Glutamatergic neuron (in vitro differentiated cells): ENCODE measurements at regions not wholly inside any gene's neighbourhood (a gene's known extent, or its start where the extent isn't known, plus 50 kb on each side); places are given as distances from the start of the nearest gene placed in this dataset.

Experiments used
- DNase-seq: peaks from one replicate; pipeline ENCODE4 v3.0.0; 2022
- H3K27ac Mint-ChIP-seq: one replicate; pipeline ENCODE4 v1.8.0; 2020; ENCODE audit warnings: mild to moderate bottlenecking, mixed read lengths, inconsistent platforms; ENCODE audit not compliant: unreplicated experiment
- H3K27me3 Mint-ChIP-seq: one replicate; pipeline ENCODE4 v1.8.0; 2020; ENCODE audit warnings: mild to moderate bottlenecking, moderate library complexity, mixed read lengths, inconsistent platforms; ENCODE audit not compliant: unreplicated experiment
- H3K36me3 Mint-ChIP-seq: one replicate; pipeline ENCODE4 v1.8.0; 2020; ENCODE audit warnings: mild to moderate bottlenecking, mixed read lengths, inconsistent platforms; ENCODE audit not compliant: unreplicated experiment
- H3K4me1 Mint-ChIP-seq: one replicate; pipeline ENCODE4 v1.8.0; 2020; ENCODE audit warnings: mild to moderate bottlenecking, low read depth, mixed read lengths, inconsistent platforms; ENCODE audit not compliant: unreplicated experiment
- H3K4me3 Mint-ChIP-seq: one replicate; pipeline ENCODE4 v1.8.0; 2020; ENCODE audit warnings: mild to moderate bottlenecking, mixed read lengths, inconsistent platforms; ENCODE audit not compliant: unreplicated experiment
- H3K9me3 Mint-ChIP-seq: one replicate; pipeline ENCODE4 v1.8.0; 2020; ENCODE audit warnings: mild to moderate bottlenecking, moderate library complexity, mixed read lengths, inconsistent platforms; ENCODE audit not compliant: unreplicated experiment
- CTCF ChIP-seq: fragments of 200-600 bp; sonication (generic); IDR thresholded peaks from one replicate; pipeline ENCODE4 v1.5.0; 2021; ENCODE audit not compliant: partially characterized antibody, unreplicated experiment

- no peak for DNase-seq
- peaks cover 5% of the 10 kb centered on the region for H3K9me3 Mint-ChIP-seq
- H3K27ac Mint-ChIP-seq, result no peak overlapping the region
Observed at GRCh38 chr1:30451532-30452125, 271.8 kb downstream of the MATN1 start.

GRCh38 chr1:30450818-30451233 lies 272.6 kb downstream of the MATN1 start:
- H3K27ac Mint-ChIP-seq, result no peak overlapping the region
- no peak for DNase-seq
- peaks cover 11% of the 10 kb centered on the region for H3K36me3 Mint-ChIP-seq
- peaks cover 4% of the 10 kb centered on the region for H3K27me3 Mint-ChIP-seq
- no peak for TF ChIP-seq CTCF
- no peak overlapping the region for H3K4me3 Mint-ChIP-seq
- H3K9me3 Mint-ChIP-seq, result peaks cover 5% of the 10 kb centered on the region
- peaks cover 9% of the 10 kb centered on the region for H3K4me1 Mint-ChIP-seq

More at GRCh38 chr1:30451532-30452125, 271.8 kb downstream of the MATN1 start:
- TF ChIP-seq CTCF, result no peak
- peaks cover 11% of the 10 kb centered on the region for H3K36me3 Mint-ChIP-seq
- H3K27me3 Mint-ChIP-seq, result peaks cover 4% of the 10 kb centered on the region
- no peak overlapping the region for H3K4me3 Mint-ChIP-seq
- peaks cover 3% of the 10 kb centered on the region for H3K4me1 Mint-ChIP-seq

GRCh38 chr1:30450148-30450817 lies 273.1 kb downstream of the MATN1 start:
- Mint-ChIP-seq H3K27ac (no peak overlapping the region), H3K9me3 (peaks cover 5% of the 10 kb centered on the region), H3K4me3 (no peak overlapping the region), H3K36me3 (peaks cover 11% of the 10 kb centered on the region), H3K27me3 (peaks cover 4% of the 10 kb centered on the region), H3K4me1 (peaks cover 9% of the 10 kb centered on the region)
- TF ChIP-seq CTCF, result no peak
- no peak for DNase-seq

GRCh38 chr1:30449428-30450147 lies 273.8 kb downstream of the MATN1 start:
- Mint-ChIP-seq H3K36me3 (peaks cover 11% of the 10 kb centered on the region), H3K9me3 (peaks cover 5% of the 10 kb centered on the region), H3K4me1 (peaks cover 9% of the 10 kb centered on the region), H3K4me3 (no peak overlapping the region), H3K27ac (no peak overlapping the region), H3K27me3 (peaks cover 4% of the 10 kb centered on the region)
- no peak for TF ChIP-seq CTCF
- no peak for DNase-seq

- Mint-ChIP-seq H3K27me3 (peaks cover 4% of the 10 kb centered on the region), H3K4me1 (peaks cover 9% of the 10 kb centered on the region), H3K4me3 (no peak overlapping the region), H3K27ac (no peak overlapping the region), H3K36me3 (peaks cover 11% of the 10 kb centered on the region), H3K9me3 (peaks cover 5% of the 10 kb centered on the region)
- DNase-seq, result no peak
- no peak for TF ChIP-seq CTCF
Observed at GRCh38 chr1:30449003-30449402, 274.4 kb downstream of the MATN1 start.
